NCI-H748 (cell line): ENCODE measurements at regions not wholly inside any gene's neighbourhood (a gene's known extent, or its start where the extent isn't known, plus 50 kb on each side); places are given as distances from the start of the nearest gene placed in this dataset.
"Not testable (repeated sequence)": the region's sequence is repeated elsewhere in the genome, so short reads cannot be mapped to it uniquely, and the experiment has no call there.

Experiments used
- DNase-seq: peaks from one replicate; lab custom pipeline; 2025; ENCODE audit not compliant: unreplicated experiment; lab: John Stamatoyannopoulos, UW

DNA sequence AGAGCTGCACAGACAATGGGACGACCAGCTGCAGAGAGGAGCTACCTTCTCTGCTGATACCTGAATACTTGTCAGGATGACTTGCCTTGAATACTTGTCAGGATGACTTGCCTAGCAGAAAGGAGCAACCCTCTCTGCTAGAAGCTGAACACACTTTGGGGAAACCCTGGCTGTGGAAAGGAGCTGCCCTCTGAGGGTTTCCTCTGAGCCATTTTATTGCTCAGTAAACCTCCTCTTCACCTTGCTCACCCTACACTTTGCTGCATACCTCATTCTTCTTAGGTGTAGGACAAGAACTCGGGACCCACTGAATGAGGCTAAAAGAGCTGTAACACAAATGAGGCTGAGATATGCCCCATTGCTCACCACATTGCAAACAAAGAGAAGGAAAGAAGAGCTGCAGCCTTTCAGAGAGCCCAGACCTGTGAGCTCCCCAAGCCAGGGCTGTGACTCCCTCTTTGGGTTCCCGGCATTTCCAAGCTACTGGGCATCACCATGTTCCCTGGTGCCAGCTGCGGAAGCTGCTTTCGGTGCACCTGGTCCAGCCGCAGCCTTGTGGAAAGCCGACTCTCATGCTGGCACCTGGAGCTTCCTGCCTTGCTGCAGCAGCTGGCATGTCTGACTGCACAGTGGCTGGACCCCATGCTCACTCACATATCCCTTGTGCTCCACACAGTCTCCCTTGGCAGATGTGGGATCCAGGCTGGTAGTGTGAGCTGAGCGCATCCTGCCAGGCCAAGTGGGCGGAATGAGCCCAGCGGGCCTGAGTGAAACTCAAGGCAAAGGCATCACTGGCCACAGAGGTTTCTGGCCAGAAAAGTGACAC is 106.7 kb upstream of the AHI1 start:
- DNase-seq = no peak

DNA sequence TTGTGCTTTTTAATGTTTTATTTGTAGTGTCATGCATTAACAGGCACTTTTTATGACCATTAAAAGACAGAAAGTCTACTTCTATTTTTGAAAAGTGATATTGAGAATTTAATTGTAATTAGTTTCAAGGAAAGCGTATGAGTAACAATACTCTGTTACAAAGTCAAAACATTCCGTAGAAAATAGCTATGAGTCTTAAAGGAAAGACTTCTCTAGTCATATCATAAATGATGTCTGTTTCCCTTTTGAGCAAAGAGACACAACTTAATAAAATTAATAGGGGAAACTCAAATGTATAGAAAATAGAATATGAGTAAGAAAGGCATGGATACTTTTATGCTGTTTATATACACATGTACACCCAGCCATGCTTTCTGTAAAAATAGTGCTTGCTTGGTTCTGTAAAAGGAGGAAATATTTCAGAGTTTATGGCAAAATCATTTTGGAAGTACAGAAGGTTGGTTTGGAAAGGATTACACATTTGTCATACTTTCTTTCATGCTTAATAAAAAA is 107.8 kb upstream of the AHI1 start:
- DNase-seq = no peak

DNA sequence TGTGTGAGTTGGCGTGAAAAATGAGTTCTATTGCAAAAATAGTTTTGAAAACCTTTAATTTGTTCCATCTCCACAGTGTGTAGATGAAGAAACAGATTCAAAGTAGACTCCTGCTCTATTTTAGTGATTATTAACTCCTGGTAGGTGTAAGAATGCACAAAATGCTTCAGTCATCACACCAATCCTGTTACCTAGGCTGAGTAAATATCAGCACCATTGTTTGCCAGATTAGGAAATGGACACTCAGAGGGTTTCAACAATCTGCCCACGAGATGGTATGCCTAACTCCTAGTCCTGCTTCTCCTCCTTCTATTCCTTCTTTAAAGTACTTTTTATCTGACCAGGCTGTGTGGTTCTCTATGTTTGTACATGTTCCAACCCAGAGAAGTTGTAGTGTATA is 108.9 kb upstream of the AHI1 start:
- peak; percentile 8 for DNase-seq

DNA sequence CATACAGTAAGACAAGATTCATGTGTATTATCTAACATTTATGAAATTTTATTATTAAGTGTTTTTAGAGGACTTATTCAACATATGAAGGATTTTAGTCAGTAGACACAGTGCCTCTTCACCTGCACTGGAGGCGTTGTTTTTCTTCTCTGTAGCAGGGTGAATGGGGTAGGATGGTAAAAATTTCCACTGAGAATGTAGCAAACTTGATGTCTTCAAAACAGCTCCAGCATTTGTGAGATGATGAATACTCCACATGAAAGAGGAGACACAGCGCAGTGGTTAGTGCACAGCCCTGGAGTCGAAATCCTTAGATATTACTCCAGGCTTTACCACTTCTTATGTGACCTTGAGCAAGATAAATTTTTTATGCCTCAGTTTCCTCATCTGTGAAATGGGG is 110.5 kb upstream of the AHI1 start:
- no peak for DNase-seq

DNA sequence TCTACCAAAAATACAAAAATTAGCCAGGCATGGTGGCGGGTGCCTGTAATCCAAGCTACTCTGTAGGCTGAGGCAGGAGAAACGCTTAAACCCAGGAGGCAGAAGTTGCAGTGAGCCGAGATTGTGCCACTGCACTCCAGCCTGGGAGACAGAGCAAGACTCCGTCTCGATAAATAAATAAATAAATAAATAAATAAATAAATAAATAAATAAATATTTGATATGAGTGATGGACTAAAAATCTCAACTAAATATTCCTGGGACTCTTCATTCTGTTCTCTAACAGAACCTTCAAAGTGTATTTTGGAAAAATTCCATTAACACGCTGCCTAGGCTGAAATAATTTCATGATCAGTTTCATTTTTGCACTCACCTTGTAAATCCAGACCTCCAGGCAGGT is 112.7 kb upstream of the AHI1 start:
- not testable (repeated sequence) for DNase-seq

DNA sequence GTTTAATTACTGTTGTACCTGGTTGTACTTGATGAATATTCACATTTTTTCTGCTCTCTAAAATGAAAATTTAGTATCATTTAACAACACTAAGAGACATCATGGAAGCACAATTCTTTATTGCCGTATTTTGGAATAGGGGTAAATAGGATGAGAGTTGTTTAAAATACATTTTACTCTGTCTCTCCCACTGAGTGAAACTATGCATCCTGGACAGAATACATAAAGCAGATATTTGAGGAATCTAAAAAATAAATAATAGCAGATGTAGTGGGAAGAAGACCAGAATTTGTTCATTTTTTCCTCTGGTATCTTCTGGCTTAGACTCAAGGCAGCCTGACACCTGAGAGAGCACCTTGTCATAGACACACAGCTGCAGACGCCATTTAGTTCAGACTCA is 119.1 kb upstream of the AHI1 start:
- no peak for DNase-seq

DNA sequence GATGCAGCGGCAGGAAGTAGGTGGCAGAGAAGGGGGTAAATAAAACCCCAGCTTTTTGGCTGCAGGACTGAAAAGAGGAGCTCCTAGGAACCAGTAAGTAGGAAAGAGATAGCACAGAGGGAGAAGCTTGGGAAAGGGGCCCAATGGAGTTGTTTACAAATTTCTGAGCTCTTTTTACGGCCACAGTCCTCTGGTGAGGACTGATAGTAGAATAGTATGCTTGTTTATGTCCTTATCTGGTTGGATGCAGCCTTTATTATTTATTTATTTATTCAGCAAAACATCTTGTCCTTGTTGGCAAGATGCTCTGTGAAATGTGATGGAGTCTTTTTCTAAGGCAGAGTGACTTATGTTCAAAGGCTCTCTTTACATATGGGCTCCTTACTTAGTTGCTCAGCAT is 119.7 kb upstream of the AHI1 start:
- DNase-seq = no peak

DNA sequence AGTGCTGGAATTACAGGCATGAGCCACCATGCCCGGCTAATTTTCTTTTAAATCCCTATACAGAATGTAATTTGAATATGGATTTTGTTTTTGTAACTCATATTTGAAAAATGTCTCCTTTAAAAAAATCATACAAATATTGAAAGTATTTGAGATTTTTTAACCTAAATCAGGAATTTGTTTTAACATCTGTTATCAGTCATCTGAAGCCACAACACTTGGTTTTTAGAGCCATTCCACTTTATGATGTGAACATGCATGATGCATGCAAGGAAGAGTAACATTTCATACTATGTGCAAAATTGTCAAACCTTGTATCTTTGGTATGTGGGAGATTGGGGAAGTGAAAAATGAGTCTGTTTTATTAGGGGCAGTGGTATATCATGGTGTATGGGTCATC is 124.5 kb upstream of the AHI1 start:
- DNase-seq = no peak

DNA sequence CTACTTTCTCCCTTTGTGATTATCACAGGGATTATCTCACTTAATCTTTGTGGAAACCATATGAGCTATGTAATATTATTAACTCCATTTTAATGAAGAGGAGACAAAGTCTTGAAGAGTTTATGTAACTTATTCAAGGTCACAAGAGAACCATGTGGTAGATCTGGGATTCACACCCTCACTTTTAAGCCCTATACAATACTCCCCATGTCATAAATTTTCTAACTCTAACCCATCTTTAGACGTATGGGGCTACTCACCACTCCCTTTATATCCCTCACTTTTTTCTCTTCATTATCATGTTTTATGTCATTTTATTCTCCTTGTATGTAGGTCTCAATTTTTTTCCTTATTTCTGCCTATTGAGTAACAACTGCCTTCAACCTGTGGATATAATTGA is 126.4 kb upstream of the AHI1 start:
- DNase-seq = no peak

DNA sequence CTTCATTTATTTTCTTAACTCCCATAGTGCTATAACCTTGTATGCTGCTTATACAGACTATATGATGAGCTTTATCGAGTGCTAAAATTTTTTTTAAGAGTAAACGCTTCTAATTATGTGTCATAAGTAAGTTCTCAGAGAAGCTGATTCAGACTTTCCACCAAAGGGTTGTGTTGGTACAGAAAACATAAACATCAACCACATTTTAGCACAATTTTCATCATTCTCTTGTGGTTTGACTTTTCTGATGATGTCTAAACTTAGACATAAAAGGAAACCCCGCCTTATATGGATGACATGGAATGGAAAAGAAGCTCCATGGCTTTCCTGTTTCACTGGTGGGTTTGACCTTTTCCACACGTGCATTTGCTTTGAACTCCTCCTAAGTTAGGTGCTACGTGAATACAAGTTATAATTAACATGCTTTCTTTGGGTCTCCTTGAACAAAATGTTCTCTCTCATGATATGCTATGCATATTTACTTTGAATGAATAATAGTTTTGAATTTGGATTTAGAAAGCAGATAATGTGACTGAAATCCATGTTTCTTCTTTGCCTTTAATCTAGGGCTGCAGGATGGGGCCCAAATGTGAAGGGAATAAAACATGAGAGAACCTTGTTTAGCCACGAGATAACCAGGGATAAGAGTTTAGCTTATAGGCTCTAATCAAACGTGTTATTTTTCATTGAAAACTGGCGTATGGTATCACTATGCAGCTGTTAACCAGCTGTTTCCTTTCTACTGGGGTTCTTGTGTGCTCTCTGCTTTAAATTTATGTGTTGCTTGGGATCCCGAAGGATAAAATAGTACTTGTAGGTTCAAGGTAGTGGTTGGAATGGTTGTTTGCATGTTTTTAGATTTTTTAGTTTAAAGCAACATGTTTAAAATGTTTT is 127.1 kb upstream of the AHI1 start:
- DNase-seq = no peak

DNA sequence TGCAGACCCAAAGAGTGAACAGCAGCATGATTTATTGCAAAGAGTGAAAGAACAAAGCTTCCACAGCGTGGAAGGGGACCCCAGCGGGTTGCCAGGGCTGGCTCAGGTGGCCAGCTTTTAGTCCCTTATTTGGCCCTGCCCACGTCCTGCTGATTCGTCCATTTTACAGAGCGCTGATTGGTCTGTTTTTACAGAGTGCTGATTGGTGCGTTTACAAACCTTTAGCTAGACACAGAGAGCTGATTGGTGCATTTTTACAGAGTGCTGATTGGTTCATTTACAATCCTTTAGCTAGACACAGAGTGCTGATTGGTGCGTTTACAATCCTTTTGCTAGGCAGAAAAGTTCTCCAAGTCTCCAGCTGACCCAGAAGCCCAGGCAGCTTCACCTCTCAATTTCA is 128.5 kb upstream of the AHI1 start:
- DNase-seq = not testable (repeated sequence)

DNA sequence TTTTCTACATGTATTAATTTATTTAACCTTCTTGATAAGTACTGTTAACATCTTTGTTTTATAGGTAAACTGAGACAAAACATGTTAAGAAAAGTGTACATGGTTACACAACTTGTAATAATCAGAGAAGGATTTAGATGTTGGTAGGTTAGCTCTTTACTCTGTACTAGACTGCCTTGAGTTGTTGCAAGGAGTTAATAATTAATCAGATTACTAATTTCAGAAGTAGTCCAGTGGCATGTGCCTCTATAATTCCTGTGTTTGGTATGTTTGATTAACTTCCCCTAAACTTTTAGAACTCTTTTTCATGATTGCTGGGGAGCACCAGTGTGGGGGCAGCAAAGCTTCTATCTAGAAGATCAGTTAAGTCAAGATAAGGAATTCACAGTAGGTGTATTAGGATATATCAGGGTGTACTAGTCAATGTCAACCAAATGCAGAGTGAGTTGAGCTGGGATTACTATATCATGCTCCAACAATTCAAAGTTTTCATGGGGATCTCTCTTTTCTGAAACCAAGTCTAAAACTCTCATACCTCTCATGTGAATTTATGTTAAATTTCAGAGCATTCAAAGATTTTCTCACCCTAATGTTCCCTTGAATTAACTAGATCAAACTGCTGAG is 129.7 kb upstream of the AHI1 start:
- no peak for DNase-seq

DNA sequence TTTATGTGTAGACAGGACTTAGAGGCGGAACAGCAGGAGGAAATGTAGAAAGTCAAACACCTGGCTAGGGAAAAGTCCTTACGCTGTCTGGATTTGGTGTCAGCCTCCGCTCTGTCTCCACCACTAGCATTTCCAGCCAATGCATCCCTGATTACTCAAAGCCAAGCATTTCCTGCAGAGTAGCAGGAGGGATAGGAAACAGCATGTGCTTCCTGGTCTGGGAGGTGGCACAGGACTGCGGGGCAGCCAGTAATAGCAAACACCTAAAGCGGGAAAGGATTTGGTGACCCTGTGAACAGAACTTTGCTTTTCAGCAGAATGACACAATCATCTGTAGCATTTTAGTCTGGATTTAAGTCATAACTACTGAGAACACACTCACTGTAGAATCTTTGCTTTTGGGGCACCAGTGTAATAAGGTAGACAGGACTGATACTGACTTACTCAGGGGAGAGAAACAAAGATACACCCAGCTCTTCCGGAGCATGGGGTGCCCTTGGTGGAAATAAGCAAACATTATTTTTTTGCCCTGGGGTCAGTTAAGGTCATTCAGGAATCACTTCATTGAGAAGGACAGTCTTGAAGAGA is 133.3 kb upstream of the AHI1 start:
- DNase-seq = no peak

DNA sequence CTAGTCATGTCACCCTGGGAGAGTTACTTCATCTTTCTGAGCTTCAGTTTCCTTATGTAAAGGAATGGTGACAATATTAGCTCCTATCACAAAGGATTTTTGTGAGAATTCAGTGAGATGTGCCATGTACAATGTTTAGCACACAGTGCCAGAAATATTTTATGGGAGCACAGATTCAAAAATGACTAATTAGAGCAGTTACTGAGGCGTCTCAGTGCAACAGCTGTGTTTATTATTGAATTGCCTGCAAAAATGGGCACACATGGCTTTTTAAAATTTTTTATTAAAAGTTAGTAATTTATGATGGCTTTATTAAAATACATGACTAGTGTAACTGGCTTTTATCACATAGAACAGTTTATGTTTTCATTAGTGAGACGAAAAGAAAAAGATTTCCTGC is 134.3 kb upstream of the AHI1 start:
- no peak for DNase-seq

DNA sequence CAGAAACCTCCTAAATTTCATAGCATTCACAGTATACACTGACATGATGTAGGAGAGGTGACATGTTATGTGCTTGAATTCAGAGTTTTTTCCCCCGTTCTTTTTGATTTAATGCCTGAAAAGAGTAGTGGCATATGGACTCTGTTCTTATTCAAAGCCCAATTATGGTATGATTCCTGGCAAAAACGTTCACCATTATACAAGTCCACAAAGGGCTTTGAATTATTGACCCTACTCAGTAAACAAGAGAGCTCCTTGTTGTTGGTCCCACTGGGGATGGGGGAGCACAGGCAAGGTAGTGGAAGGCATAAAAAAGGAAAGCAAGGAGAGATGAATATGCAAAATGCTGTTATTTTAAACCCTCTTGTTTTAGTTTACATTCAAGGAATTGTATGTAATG is 136.0 kb upstream of the AHI1 start:
- no peak for DNase-seq

DNA sequence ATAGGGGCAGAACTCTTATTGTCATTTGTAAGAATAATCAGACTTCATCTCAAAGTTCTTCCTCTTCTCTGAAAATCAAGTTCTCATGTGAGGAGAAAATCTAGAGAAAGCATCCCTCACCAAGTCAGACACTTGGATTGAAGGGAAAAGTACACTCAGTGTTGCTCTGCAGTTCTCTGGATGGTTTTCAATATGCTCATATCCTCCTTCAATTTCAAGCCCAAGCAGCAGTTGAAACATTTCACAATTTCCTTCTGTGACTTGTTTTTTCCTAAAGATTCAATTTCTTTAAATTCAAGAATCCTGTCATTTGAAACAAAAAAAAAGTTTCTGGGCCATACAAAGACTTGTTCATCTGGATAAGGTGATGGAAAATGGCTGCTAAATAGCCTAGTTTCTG is 140.2 kb upstream of the AHI1 start:
- no peak for DNase-seq

DNA sequence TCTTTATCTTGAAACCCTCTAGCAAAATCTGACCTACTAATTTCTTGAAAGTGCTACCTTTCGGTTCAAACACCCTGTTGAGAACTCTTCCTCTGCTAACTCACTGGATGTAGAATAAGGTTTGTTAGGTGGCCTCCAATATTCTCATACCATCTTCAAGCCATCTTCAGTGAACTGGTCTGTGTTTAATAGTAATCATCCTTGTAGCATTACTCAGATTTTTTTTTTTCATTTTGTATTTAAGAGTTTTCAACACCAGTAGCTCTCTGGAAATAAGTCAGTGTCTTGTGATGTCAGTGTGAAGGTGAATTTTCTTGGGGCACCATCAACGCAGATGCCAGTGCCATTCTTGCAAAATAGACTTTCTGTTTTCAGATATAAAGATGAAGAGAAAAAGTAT is 140.6 kb upstream of the AHI1 start:
- no peak for DNase-seq

DNA sequence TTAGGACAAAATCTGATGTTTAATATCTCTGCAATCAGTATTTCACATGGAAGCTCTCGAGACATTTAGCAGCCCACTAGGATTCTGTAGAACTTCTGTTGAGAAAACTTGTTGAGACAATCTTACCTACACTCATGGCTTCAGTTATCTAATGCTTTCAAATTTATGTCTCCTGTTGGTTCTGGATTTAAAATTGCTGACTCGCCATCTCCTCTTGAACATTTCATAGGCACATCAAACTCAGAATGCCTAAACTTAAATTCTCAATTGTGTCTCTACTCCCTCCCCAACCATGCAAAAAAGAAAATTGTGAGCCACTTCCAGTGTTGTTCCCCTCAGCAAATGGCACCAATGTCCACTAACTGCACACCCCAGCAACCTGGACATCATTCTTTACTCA is 142.5 kb upstream of the AHI1 start:
- no peak for DNase-seq

DNA sequence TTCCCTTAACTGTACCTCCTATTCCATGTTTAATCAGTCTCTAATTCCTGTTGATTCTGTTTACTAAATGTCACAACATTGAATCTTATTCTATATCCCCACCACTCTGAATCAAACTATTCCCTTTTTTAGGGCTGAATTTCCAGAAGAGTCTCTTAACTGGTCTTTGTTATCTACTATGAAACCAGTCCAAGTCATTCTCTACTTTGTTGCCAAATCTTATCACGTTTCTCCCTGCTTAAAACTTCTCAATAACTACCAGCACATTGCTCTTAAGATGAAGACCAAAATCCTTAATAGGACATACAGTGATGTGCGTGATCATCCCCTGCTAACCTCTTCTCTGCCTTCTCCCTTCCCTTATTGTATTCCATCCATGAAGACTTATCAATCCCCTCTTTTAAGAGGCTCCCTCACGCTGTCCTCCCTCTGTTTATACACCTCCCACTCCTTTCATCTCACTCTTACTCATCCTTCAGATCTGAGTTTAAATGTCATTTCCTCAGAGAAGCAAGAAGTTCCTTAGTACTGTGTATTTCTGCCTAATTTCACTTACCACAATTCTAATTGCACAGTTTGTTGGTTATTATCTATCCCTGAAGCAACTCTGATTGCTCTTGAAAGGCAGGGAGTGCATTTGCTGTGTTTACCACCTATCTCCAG is 143.0 kb upstream of the AHI1 start:
- no peak for DNase-seq

DNA sequence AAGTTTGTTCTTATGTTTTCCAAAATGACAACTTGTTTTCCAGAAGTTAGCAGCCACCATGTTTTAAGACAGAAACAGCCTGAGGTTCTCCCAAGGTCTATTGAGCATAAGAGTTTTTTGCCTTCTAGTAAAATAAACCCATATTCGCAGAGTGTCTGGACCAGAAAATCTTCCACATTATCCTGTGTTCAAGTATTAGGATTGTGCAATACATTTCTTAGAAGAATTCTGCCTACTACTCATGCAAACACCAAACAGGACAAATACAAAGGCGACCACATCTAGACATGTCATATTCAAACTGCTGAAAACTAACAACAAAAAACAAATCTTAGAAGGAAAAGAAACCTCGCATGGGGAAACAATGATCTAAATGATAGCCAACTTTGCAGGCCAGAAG is 145.4 kb upstream of the AHI1 start:
- no peak for DNase-seq

DNA sequence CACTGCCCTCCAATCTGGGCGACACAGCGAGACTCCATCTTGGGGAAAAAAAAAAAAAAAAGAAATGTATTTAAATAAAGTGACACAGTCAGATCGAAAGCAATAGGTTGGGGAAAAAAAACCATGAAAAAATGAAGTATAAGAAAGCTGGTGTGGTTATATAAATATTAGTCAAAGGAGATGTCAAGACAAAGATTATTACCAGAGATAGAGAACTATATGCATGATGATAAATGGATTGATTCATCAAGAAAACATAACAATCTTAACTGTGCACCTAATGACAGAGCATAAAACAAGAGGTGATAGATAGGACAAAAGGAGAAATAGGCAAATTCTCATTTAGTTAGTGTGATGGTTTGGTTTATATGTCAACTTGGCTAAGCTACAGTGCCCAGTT is 146.9 kb upstream of the AHI1 start:
- no peak for DNase-seq
